Keratinocyte (primary cell): ENCODE measurements at regions not wholly inside any gene's neighbourhood (a gene's known extent, or its start where the extent isn't known, plus 50 kb on each side); places are given as distances from the start of the nearest gene placed in this dataset.

Source experiments
- DNase-seq: peaks from one replicate; pipeline ENCODE4 v3.0.0-alpha.2; 2011; ENCODE audit warnings: low read depth, missing footprints, low spot score
- FAIRE-seq: peaks from 2 replicates; lab custom pipeline; 2011; peaks lifted over from hg19 to GRCh38; lab: Jason Lieb, UNC
- H2AFZ ChIP-seq: 2 replicates; pipeline ENCODE4 v1.6.0; 2012; ENCODE audit warnings: low read length, control low read depth, inconsistent platforms; ENCODE audit not compliant: control insufficient read depth
- H3K27ac ChIP-seq: 2 replicates; pipeline ENCODE4 v1.5.1; 2011; ENCODE audit warnings: low read length; ENCODE audit not compliant: control insufficient read depth, insufficient read depth
- H3K27me3 ChIP-seq: 3 replicates; pipeline ENCODE4 v1.6.0; 2011; ENCODE audit warnings: low read length; ENCODE audit not compliant: control insufficient read depth, insufficient read depth; ENCODE audit errors: extremely low read depth
- H3K36me3 ChIP-seq, 2 experiments: 2 replicates in 1 of 2; 3 replicates in 1 of 2; pipeline ENCODE4 v1.5.1; 2011; ENCODE audit warnings: low read length in 2 of 2, mild to moderate bottlenecking in 1 of 2; ENCODE audit not compliant: control insufficient read depth in 2 of 2, insufficient read depth in 2 of 2; ENCODE audit errors: extremely low read depth in 1 of 2
- H3K4me1 ChIP-seq: 3 replicates; pipeline ENCODE4 v1.5.1; 2011; ENCODE audit warnings: low read length; ENCODE audit not compliant: control insufficient read depth, insufficient read depth; ENCODE audit errors: extremely low read depth
- H3K4me2 ChIP-seq: 3 replicates; pipeline ENCODE4 v1.6.0; 2011; ENCODE audit warnings: low read depth, low read length; ENCODE audit not compliant: control insufficient read depth, insufficient read depth; ENCODE audit errors: extremely low read depth
- H3K4me3 ChIP-seq, 3 experiments: fragments of 200-600 bp in 1 of 3; sonication (generic) in 1 of 3; 2 replicates in 2 of 3; 3 replicates in 1 of 3; pipeline ENCODE4 v1.5.1; 2011 to 2016; ENCODE audit warnings: low read length in 3 of 3, mild to moderate bottlenecking in 3 of 3, control low read depth in 2 of 3, inconsistent platforms in 1 of 3, low read depth in 1 of 3, mixed read lengths in 1 of 3, mixed run types in 1 of 3, moderate library complexity in 1 of 3; ENCODE audit not compliant: control insufficient read depth in 2 of 3, insufficient read depth in 2 of 3; ENCODE audit errors: extremely low read depth in 1 of 3
- H3K79me2 ChIP-seq: 2 replicates; pipeline ENCODE4 v1.6.0; 2012; ENCODE audit warnings: low read length; ENCODE audit not compliant: control insufficient read depth, insufficient read depth
- H3K9ac ChIP-seq: 3 replicates; pipeline ENCODE4 v1.6.0; 2011; ENCODE audit warnings: low read length; ENCODE audit not compliant: control insufficient read depth, insufficient read depth; ENCODE audit errors: extremely low read depth
- H3K9me1 ChIP-seq: 3 replicates; pipeline ENCODE4 v1.6.0; 2011; ENCODE audit warnings: low read length; ENCODE audit not compliant: control insufficient read depth, insufficient read depth; ENCODE audit errors: extremely low read depth
- H3K9me3 ChIP-seq: 2 replicates; pipeline ENCODE4 v1.5.1; 2012; ENCODE audit warnings: low read depth, low read length; ENCODE audit not compliant: control insufficient read depth
- H4K20me1 ChIP-seq: 3 replicates; pipeline ENCODE4 v1.6.0; 2011; ENCODE audit warnings: low read length; ENCODE audit not compliant: control insufficient read depth, insufficient read depth; ENCODE audit errors: extremely low read depth
- EZH2 ChIP-seq: IDR thresholded peaks from one replicate; pipeline ENCODE4 v1.6.1; 2012; ENCODE audit warnings: inconsistent platforms, mild to moderate bottlenecking, low read length, moderate library complexity
- dilution Hi-C: fragments of 300-500 bp; cut with MboI; formaldehyde crosslinking; loops from one replicate; pipeline ENCODE4 v1.7.0; 2020; ENCODE audit warnings: low sequenced_read_pairs; ENCODE audit not compliant: extremely low pct_ligation_motif_present
- TF ChIP-seq, protein P1 (sequence below), 3 experiments: IDR thresholded peaks in 1 of 3; conservative IDR thresholded peaks in 1 of 3; optimal IDR thresholded peaks in 1 of 3; 2 replicates in 2 of 3; 3 replicates in 1 of 3; pipeline versions ENCODE3 to v1.5.1; 2011; ENCODE audit warnings: low read length in 3 of 3, mild to moderate bottlenecking in 3 of 3, moderate library complexity in 2 of 3, control low read depth in 1 of 3, inconsistent platforms in 1 of 3; ENCODE audit not compliant: insufficient read depth in 2 of 3; ENCODE audit errors: extremely low read depth in 1 of 3

DNA sequence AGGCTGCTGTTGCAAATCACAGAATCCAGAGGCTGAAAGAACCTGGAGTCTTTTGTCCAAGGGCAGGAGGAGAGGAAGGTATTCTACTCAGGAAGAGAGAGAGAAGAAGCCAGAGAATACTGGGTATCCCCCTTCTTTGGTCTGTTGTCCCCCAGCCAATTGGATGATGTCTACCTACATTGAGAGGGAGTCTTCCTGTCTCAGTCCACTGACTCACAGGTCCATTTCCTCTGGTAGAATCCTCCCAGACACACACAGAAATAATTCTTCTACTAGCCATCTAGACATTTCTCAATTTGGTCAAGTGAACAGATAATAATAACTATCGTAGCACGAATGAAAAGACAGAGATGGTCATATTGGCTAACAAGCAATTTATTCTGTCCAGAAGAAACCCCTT, 416.4 kb upstream of the UBE2E3 start:
- no peaks in the 10 kb centered on the region for H3K36me3 ChIP-seq
- no peak overlapping the region for H3K27ac ChIP-seq
- H3K27me3 ChIP-seq = no peaks in the 10 kb centered on the region
- no peak overlapping the region for H3K9ac ChIP-seq
- H3K79me2 ChIP-seq = no peaks in the 10 kb centered on the region
- H3K4me2 ChIP-seq = no peak overlapping the region
- no peak overlapping the region for H2AFZ ChIP-seq
- H3K9me1 ChIP-seq = no peaks in the 10 kb centered on the region
- dilution Hi-C loops = no loop called here
- H3K4me3 ChIP-seq = no peak overlapping the region
- no peaks in the 10 kb centered on the region for H4K20me1 ChIP-seq
- TF ChIP-seq, protein P1, sequence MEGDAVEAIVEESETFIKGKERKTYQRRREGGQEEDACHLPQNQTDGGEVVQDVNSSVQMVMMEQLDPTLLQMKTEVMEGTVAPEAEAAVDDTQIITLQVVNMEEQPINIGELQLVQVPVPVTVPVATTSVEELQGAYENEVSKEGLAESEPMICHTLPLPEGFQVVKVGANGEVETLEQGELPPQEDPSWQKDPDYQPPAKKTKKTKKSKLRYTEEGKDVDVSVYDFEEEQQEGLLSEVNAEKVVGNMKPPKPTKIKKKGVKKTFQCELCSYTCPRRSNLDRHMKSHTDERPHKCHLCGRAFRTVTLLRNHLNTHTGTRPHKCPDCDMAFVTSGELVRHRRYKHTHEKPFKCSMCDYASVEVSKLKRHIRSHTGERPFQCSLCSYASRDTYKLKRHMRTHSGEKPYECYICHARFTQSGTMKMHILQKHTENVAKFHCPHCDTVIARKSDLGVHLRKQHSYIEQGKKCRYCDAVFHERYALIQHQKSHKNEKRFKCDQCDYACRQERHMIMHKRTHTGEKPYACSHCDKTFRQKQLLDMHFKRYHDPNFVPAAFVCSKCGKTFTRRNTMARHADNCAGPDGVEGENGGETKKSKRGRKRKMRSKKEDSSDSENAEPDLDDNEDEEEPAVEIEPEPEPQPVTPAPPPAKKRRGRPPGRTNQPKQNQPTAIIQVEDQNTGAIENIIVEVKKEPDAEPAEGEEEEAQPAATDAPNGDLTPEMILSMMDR (optimal IDR thresholded peaks at IDR 0.05 in 1 of 3, IDR thresholded peaks at IDR 0.05 in 1 of 3, conservative IDR thresholded peaks at IDR 0.05 in 1 of 3; ENCODE audit: extremely low read depth in 1 of 3, insufficient read depth in 2 of 3, low read length in 3 of 3) = no peak
- TF ChIP-seq EZH2 = no peak
- no peaks in the 10 kb centered on the region for H3K4me1 ChIP-seq
- no peaks in the 10 kb centered on the region for H3K9me3 ChIP-seq
- FAIRE-seq (peak; percentile 51), DNase-seq (no peak)

DNA sequence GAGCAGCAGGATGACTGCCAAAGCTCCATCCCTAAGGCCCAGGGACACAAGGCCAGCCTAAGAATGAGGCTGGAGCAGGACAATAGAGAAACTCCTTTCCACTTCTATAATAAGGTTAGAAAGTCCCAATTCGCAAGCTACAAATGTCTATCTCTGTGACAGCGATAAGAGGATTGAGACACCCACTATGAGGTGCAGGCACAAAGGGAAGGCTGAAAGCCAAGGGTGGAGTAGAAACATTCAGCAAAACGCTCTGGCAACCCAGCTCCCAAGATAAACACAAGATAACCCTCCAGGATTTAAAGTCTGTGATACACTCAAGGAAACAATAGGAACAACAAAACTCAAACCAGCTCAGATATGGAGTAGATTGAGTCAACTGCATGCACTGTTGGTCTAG, 418.0 kb upstream of the UBE2E3 start:
- DNase-seq = no peak
- Histone ChIP-seq H4K20me1 (no peaks in the 10 kb centered on the region), H3K36me3 (no peaks in the 10 kb centered on the region), H3K9ac (no peak overlapping the region), H3K4me3 (no peak overlapping the region), H3K9me1 (no peaks in the 10 kb centered on the region), H3K4me1 (no peaks in the 10 kb centered on the region), H3K27me3 (no peaks in the 10 kb centered on the region), H2AFZ (peak overlapping the region; percentile 54), H3K4me2 (no peak overlapping the region), H3K9me3 (no peaks in the 10 kb centered on the region), H3K79me2 (no peaks in the 10 kb centered on the region), H3K27ac (no peak overlapping the region)
- dilution Hi-C loops = no loop called here
- no peak for FAIRE-seq
- TF ChIP-seq, protein P1 (optimal IDR thresholded peaks at IDR 0.05 in 1 of 3, IDR thresholded peaks at IDR 0.05 in 1 of 3, conservative IDR thresholded peaks at IDR 0.05 in 1 of 3; ENCODE audit: extremely low read depth in 1 of 3, insufficient read depth in 2 of 3, low read length in 3 of 3) = no peak
- TF ChIP-seq EZH2 = no peak
